H54 (cell line): ENCODE measurements at regions not wholly inside any gene's neighbourhood (a gene's known extent, or its start where the extent isn't known, plus 50 kb on each side); places are given as distances from the start of the nearest gene placed in this dataset.

Experiments
- DNase-seq: peaks from one replicate; pipeline ENCODE4 v3.0.0; 2011; ENCODE audit warnings: low spot score, mixed read lengths; ENCODE audit not compliant: insufficient read length
- FAIRE-seq: peaks from 3 replicates; lab custom pipeline; 2011; peaks lifted over from hg19 to GRCh38; lab: Jason Lieb, UNC
- POLR2A ChIP-seq: IDR thresholded peaks from 2 replicates; pipeline ENCODE4 v1.6.1; 2011; ENCODE audit warnings: low read depth, mild to moderate bottlenecking, low read length

DNA sequence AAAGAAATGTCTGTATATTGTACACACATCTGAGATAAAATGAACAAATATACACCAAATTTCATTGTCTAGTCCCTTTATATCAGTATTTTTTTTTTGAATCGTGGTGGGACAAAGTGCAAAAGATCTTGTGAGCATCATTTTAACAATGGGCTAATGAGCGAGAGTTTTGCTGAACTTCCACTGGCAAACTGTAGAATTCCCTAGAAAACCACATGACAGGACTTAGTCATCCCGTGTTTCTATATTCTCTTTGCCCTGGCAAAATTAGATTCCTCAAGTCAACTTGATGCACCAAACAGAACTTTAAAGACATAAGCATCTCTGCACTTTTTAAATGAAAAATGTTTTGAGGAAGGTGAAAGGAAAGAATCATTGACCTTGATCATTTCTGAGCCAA lies 488.2 kb upstream of the PTBP2 start:
- DNase-seq: no peak
- no peak for TF ChIP-seq POLR2A
- FAIRE-seq: peak; percentile 6

DNA sequence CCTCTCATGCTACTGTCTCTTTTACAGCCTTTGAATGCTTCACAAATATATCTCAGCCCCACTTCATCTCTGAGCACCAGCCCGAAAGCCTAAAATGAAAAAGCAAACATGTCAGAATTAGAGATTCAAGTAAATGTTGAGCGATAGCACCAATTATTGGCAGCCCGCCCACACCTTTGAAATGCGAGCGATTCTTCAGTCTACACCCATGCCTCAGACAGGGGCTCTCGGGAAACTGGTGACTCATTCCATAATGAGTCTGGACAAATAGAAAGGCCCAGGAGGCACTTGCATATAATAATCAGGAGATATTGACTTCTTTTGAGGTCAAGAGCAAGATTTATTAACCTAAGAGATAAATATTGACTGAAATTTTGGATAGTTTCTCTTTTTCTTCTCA lies 487.3 kb upstream of the PTBP2 start:
- peak; percentile 6 for DNase-seq
- TF ChIP-seq POLR2A: no peak
- no peak for FAIRE-seq

DNA sequence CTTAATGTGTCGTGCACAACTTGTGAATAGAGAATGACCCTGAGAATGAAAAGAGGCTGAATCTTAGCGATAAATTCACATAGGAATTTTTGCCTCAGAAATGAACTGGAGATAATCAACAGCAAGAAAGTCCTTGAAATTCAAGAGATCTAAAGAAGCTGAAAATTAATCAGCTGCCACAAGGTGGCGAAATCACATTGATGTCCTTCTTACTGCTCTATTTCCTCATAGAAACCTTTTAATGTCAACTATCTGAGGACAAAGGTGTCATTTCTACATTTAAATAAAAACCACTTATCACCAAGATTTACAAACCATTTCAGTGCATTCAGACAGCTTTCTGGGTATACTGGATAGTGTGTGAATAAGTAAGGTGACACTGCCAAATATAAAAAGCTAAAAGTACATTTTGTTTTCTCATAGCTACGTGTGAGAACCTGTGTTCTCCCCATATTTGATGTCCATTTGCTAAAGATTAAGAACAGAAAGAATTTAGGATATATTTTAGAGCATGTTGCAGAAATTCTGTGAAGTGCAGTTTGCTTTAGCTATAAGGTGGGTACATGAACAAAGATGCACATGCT lies 485.3 kb upstream of the PTBP2 start:
- TF ChIP-seq POLR2A: no peak
- DNase-seq (peak; percentile 3), FAIRE-seq (peak; percentile 95)

DNA sequence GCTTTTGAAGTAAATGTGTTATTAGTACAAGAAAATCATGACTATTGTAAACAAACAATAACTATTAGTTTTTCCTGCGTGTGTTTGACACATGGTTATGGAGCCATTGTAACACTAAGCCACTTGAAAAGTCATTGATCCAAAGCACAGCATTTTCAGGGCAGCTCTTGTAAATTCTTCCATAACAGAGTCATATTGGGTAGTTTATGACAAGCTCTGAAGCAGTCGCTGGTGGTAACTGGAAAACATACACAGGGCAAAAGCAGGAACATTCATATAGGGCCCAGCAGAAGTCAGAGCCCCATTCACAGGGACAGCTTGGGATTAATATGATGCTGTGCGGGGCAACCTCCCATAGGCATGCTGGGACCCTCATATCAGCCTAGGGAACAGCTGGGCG lies 483.2 kb upstream of the PTBP2 start:
- no peak for DNase-seq
- FAIRE-seq: no peak
- no peak for TF ChIP-seq POLR2A

DNA sequence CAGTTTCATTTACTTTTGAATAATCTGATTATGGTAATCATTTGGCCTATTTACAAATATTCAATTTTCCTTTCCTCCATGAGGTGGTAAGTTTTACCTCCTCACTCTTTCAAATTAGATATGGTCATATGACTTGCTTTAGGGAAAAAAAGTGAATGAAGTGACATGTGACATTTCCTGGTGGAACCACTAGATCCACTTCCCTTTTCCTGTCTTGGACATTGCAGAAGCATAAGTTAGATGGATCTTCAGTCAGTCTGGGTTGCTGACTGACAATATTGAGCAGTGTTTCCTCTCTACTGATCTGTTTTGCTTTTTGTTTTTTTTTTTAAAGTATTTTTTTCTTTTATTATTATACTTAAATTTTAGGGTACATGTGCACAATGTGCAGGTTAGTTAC lies 481.1 kb upstream of the PTBP2 start:
- no peak for DNase-seq
- TF ChIP-seq POLR2A: no peak
- FAIRE-seq: no peak

DNA sequence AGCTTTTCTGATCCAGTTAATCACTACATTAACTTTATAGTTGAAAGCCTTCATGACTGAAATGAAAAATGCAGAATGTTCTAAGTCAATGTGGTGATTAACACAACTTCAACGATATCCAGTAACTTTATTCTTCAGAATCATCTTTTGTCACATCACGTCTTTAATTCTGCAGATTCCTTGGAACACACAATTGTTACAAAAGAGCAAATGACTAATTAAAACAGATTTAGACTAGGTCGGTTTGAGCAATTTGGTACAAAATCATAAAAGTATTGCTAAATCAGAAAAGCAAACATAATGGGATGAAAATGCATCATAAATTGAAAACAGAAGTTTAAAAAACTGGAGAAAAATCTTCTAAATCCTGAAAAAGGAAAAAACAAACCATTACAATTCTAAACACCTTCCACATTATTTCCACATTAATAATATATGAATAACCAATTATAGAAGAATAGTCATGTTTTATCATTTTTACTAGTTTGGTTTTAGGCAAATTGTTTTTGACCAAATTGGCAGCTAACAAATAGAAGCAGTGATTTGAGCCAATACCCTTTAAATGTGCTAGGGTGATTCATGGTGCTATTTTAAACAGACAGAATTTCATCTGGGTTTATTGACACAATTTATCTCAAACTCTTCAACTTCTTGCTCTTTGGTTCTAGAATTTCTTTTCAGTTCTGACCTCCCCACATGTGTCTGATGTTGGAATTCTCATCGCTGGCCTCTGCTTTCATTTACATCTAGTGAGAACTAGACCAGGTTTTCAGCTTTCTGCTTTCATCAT lies 468.1 kb upstream of the PTBP2 start:
- no peak for TF ChIP-seq POLR2A
- FAIRE-seq: peak; percentile 20
- DNase-seq: no peak

DNA sequence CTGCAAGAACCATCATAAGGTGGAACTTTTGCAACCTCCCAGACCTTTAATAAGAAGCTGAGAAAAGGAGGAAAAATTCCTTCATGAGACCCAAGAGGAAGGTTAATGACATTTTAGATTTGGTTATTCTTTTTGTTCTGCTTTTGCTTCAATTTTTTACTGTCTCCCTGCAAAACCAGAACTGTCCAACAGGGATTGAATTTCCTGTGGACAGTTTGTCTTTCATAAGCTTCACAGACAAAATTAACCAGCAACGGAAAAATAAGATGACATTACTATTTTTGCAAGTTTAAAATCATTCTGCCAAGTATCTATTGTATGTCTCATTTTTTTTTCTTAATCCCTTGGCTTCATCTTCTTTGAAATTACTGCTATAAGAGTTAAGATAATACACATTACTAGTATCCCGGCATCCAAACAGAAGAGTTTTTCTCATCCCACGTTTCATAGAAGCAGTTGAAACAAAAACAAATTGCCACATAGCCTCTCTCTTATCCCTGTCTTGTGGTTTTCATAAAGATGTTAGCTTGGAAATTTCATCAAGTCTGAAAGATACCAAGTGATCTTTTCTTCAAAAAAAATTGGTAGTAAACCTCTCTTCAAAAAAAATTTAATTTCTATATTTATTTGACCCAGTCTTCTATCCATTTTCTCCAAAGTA lies 465.3 kb upstream of the PTBP2 start:
- FAIRE-seq: no peak
- no peak for TF ChIP-seq POLR2A
- DNase-seq: no peak

DNA sequence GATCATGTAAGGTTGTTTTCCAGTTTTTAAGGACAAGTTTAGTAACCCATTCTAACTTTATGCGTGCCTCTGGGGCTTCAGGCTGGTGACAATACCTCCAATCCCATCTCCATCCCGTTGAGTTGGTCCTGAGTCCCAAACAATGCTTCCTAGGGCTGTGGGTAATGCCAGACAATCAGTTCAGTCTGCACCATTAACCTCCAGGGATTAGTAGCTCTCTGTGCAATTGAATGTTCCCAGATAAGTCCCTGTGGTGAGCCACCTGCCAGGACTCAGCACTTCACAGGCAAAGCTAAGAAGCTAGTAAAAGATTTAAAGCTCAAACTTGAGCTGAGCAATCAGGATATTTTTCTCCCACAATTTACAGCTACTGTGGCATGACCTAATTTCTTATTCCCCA lies 462.2 kb upstream of the PTBP2 start:
- DNase-seq: no peak
- no peak for TF ChIP-seq POLR2A

DNA sequence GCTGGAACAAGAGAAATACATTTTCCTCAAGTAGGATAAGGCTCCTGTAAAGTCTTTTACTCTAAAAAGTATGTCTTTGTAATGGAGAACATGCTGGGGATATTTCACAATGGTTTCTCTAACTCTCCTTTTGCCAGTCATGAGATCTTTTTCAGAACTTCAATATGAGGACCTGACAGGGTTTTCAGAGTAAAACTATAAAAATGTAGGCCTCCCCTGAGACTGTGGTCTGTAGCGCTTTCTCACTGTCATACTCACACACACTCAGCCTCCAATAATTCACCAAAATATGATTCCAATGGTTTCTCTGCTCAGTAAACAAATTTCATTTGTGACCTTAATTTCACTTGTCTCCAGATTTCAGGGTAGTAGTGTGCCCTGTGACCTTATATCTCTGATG lies 440.1 kb upstream of the PTBP2 start:
- FAIRE-seq (no peak), DNase-seq (no peak)
- no peak for TF ChIP-seq POLR2A

More for the DNA sequence above, 462.2 kb upstream of the PTBP2 start:
- no peak for FAIRE-seq

DNA sequence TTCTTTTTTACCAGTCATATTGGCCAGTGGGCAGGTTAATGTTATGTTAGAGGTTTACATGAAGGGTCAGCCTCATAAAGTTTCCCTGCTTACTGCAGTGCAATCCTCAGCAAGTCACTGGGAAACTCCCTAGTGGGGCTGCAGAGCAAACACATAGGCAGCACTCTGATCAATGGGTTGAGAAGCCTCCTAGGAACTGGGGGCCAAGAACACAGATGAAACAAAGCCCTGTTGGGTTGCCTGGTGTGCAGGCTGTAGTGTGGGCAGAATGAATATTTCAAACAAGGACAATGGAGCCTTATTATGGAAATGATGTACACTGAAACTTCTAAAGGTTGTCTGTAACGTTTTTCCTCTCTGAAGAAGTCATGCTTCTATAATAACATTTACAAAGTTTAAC lies 431.6 kb upstream of the PTBP2 start:
- DNase-seq (no peak), FAIRE-seq (no peak)
- no peak for TF ChIP-seq POLR2A

DNA sequence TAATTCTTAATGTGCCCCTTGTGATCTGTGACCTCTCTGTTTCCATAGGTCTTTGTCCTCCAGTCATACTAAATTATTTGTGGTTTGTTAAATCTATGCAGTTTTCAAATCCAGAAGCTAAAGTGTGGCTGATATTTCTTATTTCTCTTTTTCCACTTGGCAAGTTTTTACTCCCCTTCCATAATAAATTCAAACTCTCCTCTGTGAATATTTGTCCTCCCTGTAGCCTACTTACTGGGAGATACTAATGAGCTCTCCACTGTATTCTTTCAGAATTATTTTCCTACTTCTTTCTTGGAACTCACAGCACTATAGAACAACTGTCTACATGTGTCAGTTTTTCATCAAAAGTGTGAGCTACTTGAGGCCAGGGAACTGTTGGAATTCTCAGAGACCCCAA lies 430.8 kb upstream of the PTBP2 start:
- TF ChIP-seq POLR2A: no peak
- DNase-seq (no peak), FAIRE-seq (no peak)

DNA sequence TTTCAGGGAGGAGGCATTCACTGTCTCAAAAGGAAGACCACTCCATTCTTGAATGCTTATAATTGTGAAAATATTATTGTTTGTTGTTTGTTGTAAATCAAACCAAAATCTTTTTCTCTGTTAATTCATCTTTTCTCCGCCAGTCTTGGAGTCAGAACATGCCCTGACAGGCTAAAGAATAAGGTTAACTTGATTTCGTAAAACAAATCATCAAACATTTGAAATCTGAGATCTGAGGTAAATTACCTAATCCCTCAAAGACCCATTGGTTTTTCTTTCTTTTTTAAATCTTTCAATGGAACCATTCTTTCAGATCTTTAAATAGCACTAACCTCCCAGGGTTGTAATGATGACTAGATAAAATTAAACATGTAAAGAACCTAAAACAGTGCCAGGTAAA lies 430.1 kb upstream of the PTBP2 start:
- DNase-seq: no peak
- TF ChIP-seq POLR2A: no peak
- no peak for FAIRE-seq

DNA sequence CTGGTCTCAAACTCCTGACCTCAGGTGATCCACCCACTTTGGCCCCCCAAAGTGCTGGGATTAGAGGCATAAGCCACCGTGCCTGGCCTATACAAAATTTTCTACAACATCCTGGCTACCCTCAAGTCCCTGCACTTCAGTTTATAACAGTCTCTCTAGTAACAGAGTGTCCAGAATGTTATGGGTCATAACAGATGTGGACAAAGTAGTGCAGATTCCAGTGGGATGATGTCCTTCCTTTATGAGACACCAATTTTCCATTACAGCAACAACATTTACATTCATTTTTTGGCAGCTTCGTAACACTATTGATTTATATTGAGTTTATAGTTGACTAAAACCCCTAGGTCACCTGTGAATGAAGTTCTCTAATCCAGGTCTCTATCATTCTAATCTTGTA lies 429.4 kb upstream of the PTBP2 start:
- TF ChIP-seq POLR2A: no peak
- FAIRE-seq (no peak), DNase-seq (no peak)

DNA sequence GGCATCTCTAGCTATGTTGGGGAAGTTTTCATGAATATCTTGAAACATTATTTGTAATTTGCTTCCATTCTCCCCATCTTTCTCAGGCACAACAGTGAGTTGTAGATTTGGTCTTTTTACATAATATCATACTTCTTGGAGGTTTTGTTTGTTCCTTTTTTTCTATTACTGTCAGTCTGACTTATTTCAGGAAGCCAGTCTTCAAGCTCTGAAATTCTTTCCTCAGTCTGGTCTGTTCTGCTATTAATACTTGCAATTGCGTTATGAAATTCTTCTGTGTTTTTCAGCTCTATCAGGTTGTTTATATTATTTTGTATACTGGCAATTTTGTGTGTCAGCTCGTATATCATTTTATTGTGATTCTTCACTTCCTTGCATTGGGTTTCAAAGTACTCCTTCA lies 424.6 kb upstream of the PTBP2 start:
- FAIRE-seq (no peak), DNase-seq (no peak)
- TF ChIP-seq POLR2A: no peak
